ENCODE measurements at regions not wholly inside any gene's neighbourhood (a gene's known extent, or its start where the extent isn't known, plus 50 kb on each side); places are given as distances from the start of the nearest gene placed in this dataset.
"Not testable (repeated sequence)": the region's sequence is repeated elsewhere in the genome, so short reads cannot be mapped to it uniquely, and the experiment has no call there.

- DNase-seq: no peak
Observed at GRCh38 chr1:239204401-239204800, 182.0 kb upstream of the CHRM3 start.

GRCh38 chr1:239197871-239198270, 188.5 kb upstream of the CHRM3 start:
- DNase-seq: no peak

DNA sequence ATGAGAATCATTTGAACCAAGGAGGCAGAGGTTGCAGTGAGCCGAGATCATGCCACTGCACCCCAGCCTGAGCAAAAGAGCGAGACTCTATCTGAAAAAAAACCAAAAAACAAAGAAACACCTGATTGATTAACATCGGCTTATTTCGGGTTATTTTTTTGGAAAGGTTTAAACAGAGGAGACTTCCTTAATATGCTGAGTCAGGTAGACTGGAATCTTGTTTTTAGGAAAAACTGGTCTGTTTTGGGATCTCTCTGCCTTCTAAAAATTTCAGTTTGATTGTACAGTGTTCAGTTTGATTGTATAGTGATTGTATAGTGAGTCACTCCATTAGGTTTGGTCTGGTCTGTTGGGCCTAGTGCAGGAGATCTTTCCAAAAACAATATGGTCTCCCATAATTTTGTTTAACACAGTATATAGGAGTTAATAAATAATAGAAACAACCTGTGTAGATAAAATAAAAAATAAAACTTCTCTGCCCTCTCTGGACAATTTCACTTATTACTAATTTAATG, 196.3 kb upstream of the CHRM3 start:
- no peak for DNase-seq

- no peak for DNase-seq
Observed at GRCh38 chr1:239186487-239186886, 199.9 kb upstream of the CHRM3 start.

- DNase-seq: no peak
Observed at GRCh38 chr1:239185245-239185619, 201.1 kb upstream of the CHRM3 start.

DNA sequence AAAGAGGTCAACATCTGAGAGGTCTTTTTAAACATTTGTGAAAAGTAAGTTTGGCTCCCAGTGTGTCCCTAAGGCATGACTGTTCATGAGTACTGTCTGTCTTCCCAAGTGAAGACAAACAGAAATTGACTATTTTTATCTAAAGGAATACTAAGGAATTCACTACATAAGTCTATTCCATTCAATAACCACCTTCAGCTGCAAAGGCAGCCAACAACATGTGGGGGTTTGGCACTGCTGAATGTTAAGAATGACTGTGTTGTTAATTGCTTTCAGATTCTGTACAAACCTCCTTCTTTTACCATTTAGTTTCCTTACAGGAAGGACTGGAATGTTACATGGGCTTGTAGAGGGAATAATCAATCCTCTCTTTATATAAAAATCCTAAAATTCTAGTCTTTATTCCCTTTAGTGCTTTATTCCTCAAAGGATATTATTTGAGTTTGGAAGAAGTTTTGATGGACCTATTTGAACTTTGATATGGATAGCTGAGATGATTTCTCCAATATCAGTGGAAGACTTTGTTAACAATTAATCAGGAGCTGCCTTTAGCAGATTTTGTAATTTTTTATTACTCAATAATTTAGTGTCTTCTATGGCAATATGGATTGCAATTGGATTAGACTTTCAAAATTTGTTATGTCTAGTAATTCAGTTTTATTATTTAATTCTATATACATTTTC, 201.7 kb upstream of the CHRM3 start:
- DNase-seq: peak; percentile 9

- DNase-seq: no peak
Observed at GRCh38 chr1:239178961-239179360, 207.4 kb upstream of the CHRM3 start.

GRCh38 chr1:239174880-239175279, 211.5 kb upstream of the CHRM3 start:
- no peak for DNase-seq

- no peak for DNase-seq
Observed at GRCh38 chr1:239170828-239171227, 215.5 kb upstream of the CHRM3 start.

- DNase-seq: no peak
Observed at GRCh38 chr1:239169276-239169675, 217.1 kb upstream of the CHRM3 start.

DNA sequence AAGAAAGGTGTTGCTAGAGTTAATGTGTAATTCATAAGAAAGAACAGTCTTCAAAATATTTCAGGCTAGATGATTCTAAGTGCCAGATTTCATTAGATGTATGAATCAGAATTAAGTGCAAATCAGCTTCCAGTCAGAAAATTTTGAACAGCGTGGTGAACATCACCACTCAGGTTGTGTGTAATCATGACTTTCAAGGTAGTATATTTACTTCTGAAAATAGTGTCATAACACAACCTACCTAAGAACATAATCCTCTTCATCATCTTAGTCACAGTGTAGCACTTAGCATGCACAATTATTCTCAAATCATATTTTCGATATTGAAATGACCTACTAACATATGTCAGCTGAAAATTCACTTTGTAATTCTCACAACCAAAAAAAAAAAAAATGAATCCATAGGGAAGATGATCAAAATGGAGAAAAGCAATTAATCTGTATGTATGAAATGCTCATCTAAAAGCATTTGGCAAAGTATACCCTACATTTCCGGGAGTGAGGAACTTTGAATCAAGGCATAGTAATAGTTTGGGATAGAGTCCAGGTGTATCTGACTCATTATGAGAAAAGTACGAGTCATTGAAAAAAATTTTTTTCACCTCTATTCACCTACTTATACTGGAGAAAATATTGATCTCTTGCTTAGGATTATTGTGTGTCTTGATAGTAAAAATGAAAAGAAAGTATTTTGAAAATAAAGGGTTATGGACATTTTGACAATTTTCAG, 221.8 kb upstream of the CHRM3 start:
- no peak for DNase-seq

DNA sequence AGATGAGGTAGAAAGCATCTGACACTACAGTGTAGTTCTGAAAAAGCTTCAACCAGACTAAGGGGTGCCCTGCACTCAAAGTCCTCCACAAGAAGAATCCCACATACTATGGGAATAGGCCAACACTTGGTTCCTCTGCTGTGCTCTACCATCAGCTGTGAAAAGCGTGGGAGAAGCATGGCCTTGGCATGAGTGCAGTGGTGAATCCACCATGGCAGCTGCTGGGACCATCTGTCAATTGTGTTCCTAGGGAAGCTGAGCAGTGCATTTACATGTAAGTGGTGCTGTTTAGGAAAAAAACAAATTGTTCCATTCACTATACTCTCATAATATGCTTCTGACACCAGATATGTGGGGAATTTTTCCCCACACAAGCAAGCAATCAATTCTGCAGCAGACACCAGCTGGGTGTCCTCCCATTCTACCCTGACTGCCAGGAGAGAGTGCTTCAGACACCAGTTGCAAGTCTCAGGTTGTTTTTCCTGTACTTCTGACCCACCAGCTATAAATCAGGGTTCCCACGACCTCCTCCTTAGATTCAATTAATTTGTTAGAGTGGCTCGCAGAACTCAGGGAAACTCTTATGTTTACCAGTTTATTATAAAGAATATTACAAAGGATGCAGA, 230.8 kb upstream of the CHRM3 start:
- DNase-seq: no peak

GRCh38 chr1:239151937-239152336, 234.4 kb upstream of the CHRM3 start:
- no peak for DNase-seq

DNA sequence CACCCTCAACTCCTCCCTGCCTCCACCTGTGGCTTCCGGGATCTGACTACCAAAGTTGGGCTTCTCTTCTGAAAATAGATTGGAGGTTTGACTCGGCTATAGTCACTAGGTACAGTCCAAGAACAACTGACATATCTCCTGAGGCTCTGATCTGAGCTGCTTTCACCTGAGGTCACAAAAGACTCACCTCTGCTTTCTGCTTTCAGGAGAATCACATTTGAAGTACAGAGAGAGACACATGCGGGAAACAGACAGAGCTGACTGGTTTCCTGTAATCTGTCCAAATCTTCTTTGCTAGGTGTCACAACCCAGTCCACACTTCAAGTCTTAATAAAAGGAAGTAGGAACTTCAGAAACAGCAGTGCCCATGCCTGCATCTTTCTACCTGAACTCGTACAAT, 245.4 kb upstream of the CHRM3 start:
- no peak for DNase-seq

DNA sequence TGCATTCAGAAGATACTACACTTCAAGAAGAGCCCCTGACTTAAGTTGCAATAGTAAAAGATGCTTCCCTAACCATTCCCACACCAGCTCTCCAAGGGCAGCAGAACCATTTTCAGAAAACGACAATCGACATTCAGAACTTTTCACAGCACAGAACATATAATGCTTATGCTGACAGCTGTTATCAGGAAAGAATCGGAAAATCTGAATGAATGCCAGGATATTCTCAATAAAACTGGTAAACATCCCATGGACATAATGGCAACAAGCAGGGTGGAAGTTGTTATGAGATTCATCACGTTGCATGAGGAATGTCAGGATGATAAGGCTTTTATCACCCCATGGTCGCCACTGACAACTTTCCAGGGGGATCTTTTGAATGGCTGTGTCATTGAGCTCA, 246.6 kb upstream of the CHRM3 start:
- DNase-seq: no peak

DNA sequence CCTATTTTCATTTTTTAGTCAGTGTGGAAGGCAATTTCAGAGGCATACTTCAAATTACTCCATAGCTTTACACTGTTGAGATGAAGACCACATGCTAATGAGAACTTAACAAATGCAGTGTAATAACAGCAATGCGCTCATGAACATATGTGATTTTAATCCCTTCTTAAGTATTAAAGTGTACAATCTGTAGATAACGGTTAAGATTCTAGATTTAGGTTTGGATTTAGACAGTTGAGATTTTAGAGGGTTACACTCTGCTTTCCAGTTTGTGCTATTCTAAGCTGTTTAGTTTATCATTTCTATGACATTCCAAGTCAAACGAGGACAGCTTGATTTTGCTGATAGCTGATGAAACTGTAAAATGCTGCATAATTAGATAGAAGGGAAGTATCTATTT, 257.8 kb upstream of the CHRM3 start:
- DNase-seq: no peak

DNA sequence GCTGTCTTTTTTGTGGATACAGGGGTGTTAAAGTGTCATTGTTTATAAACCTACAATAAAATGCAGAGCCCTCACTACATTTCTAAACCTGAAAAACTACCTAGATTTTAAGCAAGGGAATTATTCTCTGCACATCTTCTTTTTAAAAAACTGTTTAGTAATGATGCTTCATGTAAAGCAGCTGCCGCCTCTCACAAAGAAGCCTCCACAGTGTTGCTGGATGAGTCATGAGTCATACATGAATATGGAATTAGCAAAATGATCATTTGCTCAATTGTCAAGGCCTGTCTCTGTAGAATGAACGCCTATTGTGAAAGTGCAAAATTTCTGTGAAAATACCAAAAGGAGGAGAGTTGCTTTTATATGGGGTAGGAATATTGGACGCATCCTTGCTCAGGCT, 259.5 kb upstream of the CHRM3 start:
- DNase-seq: no peak

DNA sequence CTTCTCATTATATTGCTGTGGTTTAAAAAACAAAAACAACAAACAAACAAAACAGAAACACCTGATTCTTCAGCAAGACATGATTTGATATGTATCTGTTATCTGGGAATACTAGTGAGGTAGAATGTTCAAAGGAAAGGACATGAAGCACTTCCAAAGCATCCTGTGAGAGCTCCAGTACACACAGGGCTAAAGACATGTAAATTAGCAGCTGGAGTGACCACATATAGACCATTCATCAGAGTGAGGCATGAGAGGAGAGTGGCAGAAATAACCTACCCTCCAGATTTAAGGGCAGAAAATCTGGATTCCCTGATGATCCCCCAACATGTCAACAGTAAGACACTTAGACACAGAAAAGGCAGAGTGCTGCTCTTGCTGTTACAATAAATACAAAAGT, 260.5 kb upstream of the CHRM3 start:
- DNase-seq: no peak

DNA sequence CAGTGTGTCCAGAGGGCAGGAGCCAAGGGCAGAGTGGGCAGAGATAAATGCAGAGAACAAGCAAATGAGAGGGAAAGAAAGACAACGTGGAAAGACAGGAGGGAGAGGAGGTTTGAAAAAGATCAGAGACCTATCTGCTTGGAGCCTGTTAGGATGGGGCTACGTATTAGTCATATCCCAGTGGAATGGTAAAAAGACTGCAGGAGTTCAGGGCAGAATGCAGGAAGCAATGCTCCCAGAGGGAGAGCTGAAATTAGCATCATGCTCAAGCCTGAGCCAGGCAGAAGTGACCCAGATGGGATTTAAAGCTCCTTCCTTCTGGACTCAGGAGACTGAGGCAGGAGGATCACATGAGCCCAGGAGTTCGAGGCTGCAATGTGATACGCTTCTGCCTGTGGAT, 261.3 kb upstream of the CHRM3 start:
- DNase-seq: peak; percentile 2

GRCh38 chr1:239123260-239123659, 263.1 kb upstream of the CHRM3 start:
- no peak for DNase-seq

DNA sequence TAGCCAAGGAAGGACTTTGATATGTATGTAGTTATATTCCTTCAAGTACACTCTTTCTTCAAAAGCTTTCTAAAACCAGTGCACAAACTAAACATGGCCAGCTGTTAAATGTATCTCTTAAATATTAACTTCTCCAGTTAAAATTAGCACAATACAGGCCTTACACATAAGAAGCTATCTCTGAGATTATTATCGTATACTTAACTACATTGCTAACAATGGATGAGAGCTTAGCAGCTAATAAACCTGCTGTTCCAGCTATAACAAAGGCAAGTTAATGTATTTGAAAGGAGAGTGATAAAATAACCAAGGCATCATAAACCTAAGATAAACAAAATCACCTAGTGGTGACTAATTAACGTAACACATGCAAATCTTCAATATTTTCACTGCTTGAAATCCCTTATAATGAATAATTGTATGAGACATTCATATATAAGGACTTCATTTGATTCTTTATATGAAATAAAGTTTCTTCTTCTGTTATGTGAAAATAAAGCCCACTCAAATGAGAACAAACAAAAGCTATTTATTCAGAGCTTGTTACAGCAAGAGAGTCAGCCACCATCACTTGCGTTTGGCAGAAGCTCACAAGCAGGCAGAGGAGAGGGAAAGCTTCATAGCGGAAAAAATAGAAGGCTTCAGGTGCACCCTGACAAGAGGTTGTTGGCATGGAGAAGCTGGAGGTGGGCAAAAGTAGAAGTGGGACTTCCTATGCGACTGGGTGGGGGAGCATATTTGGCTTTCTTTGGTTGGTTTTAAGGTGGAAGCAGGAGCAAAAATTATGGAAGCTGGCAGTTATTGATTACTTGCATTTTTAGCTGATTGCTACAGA, 274.1 kb upstream of the CHRM3 start:
- no peak for DNase-seq

- DNase-seq: no peak
Observed at GRCh38 chr1:239107676-239108075, 278.7 kb upstream of the CHRM3 start.

GRCh38 chr1:239106689-239107088, 279.7 kb upstream of the CHRM3 start:
- DNase-seq: not testable (repeated sequence)
